IPS-18a (cell line): ENCODE measurements at regions not wholly inside any gene's neighbourhood (a gene's known extent, or its start where the extent isn't known, plus 50 kb on each side); places are given as distances from the start of the nearest gene placed in this dataset.
"Not testable (repeated sequence)": the region's sequence is repeated elsewhere in the genome, so short reads cannot be mapped to it uniquely, and the experiment has no call there.

Source experiments
- H3K27ac ChIP-seq: one replicate; pipeline ENCODE4 v1.5.1; 2013; ENCODE audit warnings: low read length
- H3K27me3 ChIP-seq: one replicate; pipeline ENCODE4 v1.6.1; 2013; ENCODE audit warnings: mild to moderate bottlenecking, low read length; ENCODE audit not compliant: control insufficient read depth, insufficient read depth
- H3K36me3 ChIP-seq: one replicate; pipeline ENCODE4 v1.6.1; 2013; ENCODE audit warnings: low read depth, low read length; ENCODE audit not compliant: control insufficient read depth
- H3K4me1 ChIP-seq: one replicate; pipeline ENCODE4 v1.6.1; 2013; ENCODE audit warnings: low read depth, low read length; ENCODE audit not compliant: control insufficient read depth
- H3K4me3 ChIP-seq: one replicate; pipeline ENCODE4 v1.5.1; 2013; ENCODE audit warnings: low read length
- H3K9ac ChIP-seq: one replicate; pipeline ENCODE4 v1.6.1; 2013; ENCODE audit warnings: mild to moderate bottlenecking, low read length, moderate library complexity
- H3K9me3 ChIP-seq: one replicate; pipeline ENCODE4 v1.6.1; 2013; ENCODE audit warnings: low read depth, low read length; ENCODE audit not compliant: control insufficient read depth

- not testable (repeated sequence) for H3K27me3 ChIP-seq, H3K36me3 ChIP-seq, H3K4me1 ChIP-seq, H3K4me3 ChIP-seq, H3K9ac ChIP-seq, H3K27ac ChIP-seq, H3K9me3 ChIP-seq
These were observed 481.9 kb downstream of the PCDH7 start for GRCh38 chr4:31202054-31202453.

DNA sequence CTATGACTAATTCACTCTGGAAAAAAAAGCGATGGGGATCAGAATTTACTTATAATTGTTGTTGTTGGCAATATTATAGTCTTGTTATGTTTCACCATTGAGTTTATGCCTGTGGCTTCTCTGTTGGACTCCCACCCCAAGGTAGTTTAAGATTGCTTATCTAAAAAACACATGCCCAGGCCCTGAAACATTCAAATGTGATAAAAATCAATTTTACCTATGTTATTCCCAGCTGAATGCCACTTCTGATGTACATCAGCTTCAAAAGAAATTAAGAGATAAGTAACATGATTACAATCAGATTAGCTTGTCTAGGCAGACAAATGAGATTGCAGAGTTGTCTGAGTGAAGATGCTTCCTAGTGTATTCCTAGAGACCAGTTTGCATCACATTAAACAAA, 484.7 kb downstream of the PCDH7 start:
- H3K36me3 ChIP-seq, result no peaks in the 10 kb centered on the region
- H3K4me1 ChIP-seq, result peaks cover 2% of the 10 kb centered on the region
- no peak overlapping the region for H3K9ac ChIP-seq
- peaks cover 4% of the 10 kb centered on the region for H3K9me3 ChIP-seq
- H3K4me3 ChIP-seq, result no peak overlapping the region
- no peaks in the 10 kb centered on the region for H3K27me3 ChIP-seq
- no peak overlapping the region for H3K27ac ChIP-seq

GRCh38 chr4:31220921-31221320, 500.8 kb downstream of the PCDH7 start:
- Histone ChIP-seq H3K4me1 (no peaks in the 10 kb centered on the region), H3K36me3 (no peaks in the 10 kb centered on the region), H3K9ac (no peak overlapping the region), H3K9me3 (no peaks in the 10 kb centered on the region), H3K27me3 (no peaks in the 10 kb centered on the region), H3K27ac (no peak overlapping the region), H3K4me3 (no peak overlapping the region)

DNA sequence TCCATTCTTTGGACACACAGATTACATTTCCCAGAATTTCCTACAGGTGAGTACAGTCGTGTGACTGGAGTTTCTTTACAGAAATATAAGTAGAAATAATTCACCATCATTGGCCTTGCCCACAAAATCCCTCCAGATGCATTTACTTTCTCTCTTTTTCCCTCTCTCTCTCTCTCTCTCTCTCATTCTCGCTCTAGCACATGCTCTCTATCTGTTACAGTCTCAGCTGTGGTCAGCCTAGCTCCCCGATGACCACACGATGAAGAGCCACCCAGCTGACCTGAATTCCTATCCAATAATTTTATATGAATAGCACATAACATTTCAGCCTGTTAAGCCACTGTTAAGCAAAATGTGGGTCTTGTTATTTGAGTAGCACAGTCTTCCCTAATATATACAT, 507.9 kb downstream of the PCDH7 start:
- H3K27me3 ChIP-seq, result no peaks in the 10 kb centered on the region
- H3K27ac ChIP-seq, result no peak overlapping the region
- no peak overlapping the region for H3K4me3 ChIP-seq
- no peaks in the 10 kb centered on the region for H3K4me1 ChIP-seq
- no peaks in the 10 kb centered on the region for H3K9me3 ChIP-seq
- H3K9ac ChIP-seq, result no peak overlapping the region
- H3K36me3 ChIP-seq, result no peaks in the 10 kb centered on the region

DNA sequence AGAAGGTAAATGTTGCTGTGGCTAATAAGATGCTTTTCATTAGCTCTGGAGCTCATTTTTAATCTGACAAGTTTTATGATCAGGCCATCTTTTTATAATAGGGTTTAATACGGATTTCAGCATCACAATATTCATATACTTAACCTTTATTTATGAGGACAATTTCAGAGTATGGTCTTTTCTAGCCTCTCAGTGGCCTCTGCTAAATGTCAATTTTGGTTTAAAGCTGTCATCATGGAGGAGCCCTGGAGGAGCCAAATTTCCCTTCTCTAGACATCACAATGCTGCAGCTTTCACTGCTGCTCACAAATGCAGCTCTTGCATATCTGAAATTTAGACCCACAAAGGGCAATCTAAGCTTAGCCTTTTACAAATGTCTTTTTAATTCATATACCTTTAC, 510.4 kb downstream of the PCDH7 start:
- Histone ChIP-seq H3K27me3 (no peaks in the 10 kb centered on the region), H3K4me1 (no peaks in the 10 kb centered on the region), H3K9ac (no peak overlapping the region), H3K27ac (no peak overlapping the region), H3K36me3 (no peaks in the 10 kb centered on the region), H3K4me3 (no peak overlapping the region), H3K9me3 (no peaks in the 10 kb centered on the region)

- no peak overlapping the region for H3K4me3 ChIP-seq
- no peaks in the 10 kb centered on the region for H3K36me3 ChIP-seq
- no peak overlapping the region for H3K27ac ChIP-seq
- no peaks in the 10 kb centered on the region for H3K4me1 ChIP-seq
- no peak overlapping the region for H3K9ac ChIP-seq
- H3K9me3 ChIP-seq, result no peaks in the 10 kb centered on the region
- H3K27me3 ChIP-seq, result no peaks in the 10 kb centered on the region
These were observed 514.3 kb downstream of the PCDH7 start for GRCh38 chr4:31234494-31234893.

- no peak overlapping the region for H3K4me3 ChIP-seq
- H3K27me3 ChIP-seq, result no peaks in the 10 kb centered on the region
- no peaks in the 10 kb centered on the region for H3K36me3 ChIP-seq
- no peak overlapping the region for H3K27ac ChIP-seq
- H3K9ac ChIP-seq, result no peak overlapping the region
- no peaks in the 10 kb centered on the region for H3K9me3 ChIP-seq
- H3K4me1 ChIP-seq, result no peaks in the 10 kb centered on the region
These were observed 514.7 kb downstream of the PCDH7 start for GRCh38 chr4:31234901-31235300.

- Histone ChIP-seq H3K4me1 (no peaks in the 10 kb centered on the region), H3K27ac (no peak overlapping the region), H3K36me3 (no peaks in the 10 kb centered on the region), H3K4me3 (no peak overlapping the region), H3K27me3 (no peaks in the 10 kb centered on the region), H3K9ac (no peak overlapping the region), H3K9me3 (no peaks in the 10 kb centered on the region)
These were observed 516.0 kb downstream of the PCDH7 start for GRCh38 chr4:31236020-31236638.

DNA sequence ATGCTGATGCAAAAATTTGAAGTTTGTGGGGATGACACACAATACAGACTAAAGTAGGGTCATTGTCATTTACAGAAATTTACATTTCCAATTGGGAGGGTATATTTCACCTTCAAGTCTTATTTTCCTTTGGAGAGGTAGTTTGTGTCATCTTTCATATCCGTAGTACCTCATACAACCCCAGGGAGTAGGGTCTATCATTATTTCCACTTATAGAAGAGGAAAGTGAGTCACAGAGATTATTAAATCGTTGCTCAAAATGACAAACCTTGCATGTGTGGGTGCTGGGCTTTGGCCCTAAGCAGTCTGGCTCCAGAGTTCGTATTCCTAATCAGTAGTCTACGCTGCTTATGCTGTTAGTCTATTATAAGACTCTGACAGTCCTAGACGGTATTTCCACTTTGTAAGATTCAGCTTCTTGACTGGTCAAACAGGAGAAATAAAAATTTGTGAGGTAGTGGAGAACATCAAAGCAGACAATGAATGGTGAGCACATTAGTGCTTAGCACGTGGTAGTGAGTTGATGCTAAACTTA, 516.5 kb downstream of the PCDH7 start:
- Histone ChIP-seq H3K4me3 (no peak overlapping the region), H3K9me3 (no peaks in the 10 kb centered on the region), H3K4me1 (no peaks in the 10 kb centered on the region), H3K9ac (no peak overlapping the region), H3K27ac (no peak overlapping the region), H3K27me3 (no peaks in the 10 kb centered on the region), H3K36me3 (no peaks in the 10 kb centered on the region)

DNA sequence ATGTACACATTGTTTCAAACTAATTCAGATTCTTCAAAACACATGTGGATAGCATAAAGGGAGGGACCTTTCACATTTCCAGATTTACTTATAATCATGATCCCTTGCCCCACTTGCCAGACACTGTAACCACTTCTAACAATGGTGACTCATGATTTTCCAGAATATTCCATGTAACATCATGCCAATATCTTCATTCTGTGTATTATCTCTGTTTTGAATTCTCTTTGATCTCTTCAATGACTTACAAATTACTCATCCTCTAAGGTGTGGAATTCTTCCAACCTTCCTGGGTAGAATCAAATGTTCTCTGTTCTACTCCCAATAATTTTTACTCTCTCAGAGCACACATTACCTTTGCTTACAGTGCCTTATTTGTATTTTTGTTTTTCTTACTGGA, 517.1 kb downstream of the PCDH7 start:
- H3K9ac ChIP-seq, result no peak overlapping the region
- H3K27me3 ChIP-seq, result no peaks in the 10 kb centered on the region
- no peak overlapping the region for H3K4me3 ChIP-seq
- no peaks in the 10 kb centered on the region for H3K36me3 ChIP-seq
- H3K4me1 ChIP-seq, result no peaks in the 10 kb centered on the region
- no peaks in the 10 kb centered on the region for H3K9me3 ChIP-seq
- H3K27ac ChIP-seq, result no peak overlapping the region

GRCh38 chr4:31239886-31240285, 519.7 kb downstream of the PCDH7 start:
- no peak overlapping the region for H3K27ac ChIP-seq
- H3K4me1 ChIP-seq, result no peaks in the 10 kb centered on the region
- no peaks in the 10 kb centered on the region for H3K27me3 ChIP-seq
- H3K4me3 ChIP-seq, result no peak overlapping the region
- no peaks in the 10 kb centered on the region for H3K9me3 ChIP-seq
- H3K9ac ChIP-seq, result no peak overlapping the region
- H3K36me3 ChIP-seq, result no peaks in the 10 kb centered on the region

GRCh38 chr4:31241504-31242106, 521.4 kb downstream of the PCDH7 start:
- Histone ChIP-seq H3K27me3 (no peaks in the 10 kb centered on the region), H3K9ac (no peak overlapping the region), H3K4me1 (no peaks in the 10 kb centered on the region), H3K27ac (no peak overlapping the region), H3K9me3 (no peaks in the 10 kb centered on the region), H3K36me3 (no peaks in the 10 kb centered on the region), H3K4me3 (no peak overlapping the region)
